ENCODE measurements at regions not wholly inside any gene's neighbourhood (a gene's known extent, or its start where the extent isn't known, plus 50 kb on each side); places are given as distances from the start of the nearest gene placed in this dataset.

- H3K27ac ChIP-seq, result no peak overlapping the region
- TF ChIP-seq ZFX (IDR thresholded peaks at IDR 0.05; ENCODE audit: borderline replicate concordance) (no peak), CTCF (IDR thresholded peaks at IDR 0.05) (no peak)
Measured at GRCh38 chr3:25171897-25172296, 256.2 kb upstream of the RARB start.

- TF ChIP-seq CTCF (IDR thresholded peaks at IDR 0.05), result no peak
- no peak for TF ChIP-seq ZFX (IDR thresholded peaks at IDR 0.05; ENCODE audit: borderline replicate concordance)
- no peak overlapping the region for H3K27ac ChIP-seq
Measured at GRCh38 chr3:25173606-25174005, 254.5 kb upstream of the RARB start.

- H3K27ac ChIP-seq, result no peak overlapping the region
- no peak for TF ChIP-seq ZFX (IDR thresholded peaks at IDR 0.05; ENCODE audit: borderline replicate concordance)
- no peak for TF ChIP-seq CTCF (IDR thresholded peaks at IDR 0.05)
Measured at GRCh38 chr3:25174251-25174650, 253.8 kb upstream of the RARB start.

GRCh38 chr3:25177041-25177440 is 251.0 kb upstream of the RARB start:
- TF ChIP-seq CTCF (IDR thresholded peaks at IDR 0.05), result no peak
- TF ChIP-seq ZFX (IDR thresholded peaks at IDR 0.05; ENCODE audit: borderline replicate concordance), result no peak
- H3K27ac ChIP-seq, result no peak overlapping the region

- H3K27ac ChIP-seq, result no peak overlapping the region
- TF ChIP-seq ZFX (IDR thresholded peaks at IDR 0.05; ENCODE audit: borderline replicate concordance), result no peak
- TF ChIP-seq CTCF (IDR thresholded peaks at IDR 0.05), result no peak
Measured at GRCh38 chr3:25178672-25179071, 249.4 kb upstream of the RARB start.

- no peak for TF ChIP-seq CTCF (IDR thresholded peaks at IDR 0.05)
- no peak for TF ChIP-seq ZFX (IDR thresholded peaks at IDR 0.05; ENCODE audit: borderline replicate concordance)
- no peak overlapping the region for H3K27ac ChIP-seq
Measured at GRCh38 chr3:25181096-25181495, 247.0 kb upstream of the RARB start.

GRCh38 chr3:25182794-25183193 is 245.3 kb upstream of the RARB start:
- TF ChIP-seq CTCF (IDR thresholded peaks at IDR 0.05) (no peak), ZFX (IDR thresholded peaks at IDR 0.05; ENCODE audit: borderline replicate concordance) (no peak)

More at GRCh38 chr3:25182794-25183193, 245.3 kb upstream of the RARB start:
- H3K27ac ChIP-seq, result no peak overlapping the region
